H7 (cell line): ENCODE measurements at regions not wholly inside any gene's neighbourhood (a gene's known extent, or its start where the extent isn't known, plus 50 kb on each side); places are given as distances from the start of the nearest gene placed in this dataset.

Experiments used
- DNase-seq: peaks from one replicate; pipeline ENCODE4 v3.0.0; 2012
- H3K27me3 ChIP-seq: 2 replicates; pipeline ENCODE4 v1.6.0; 2011; ENCODE audit warnings: mild to moderate bottlenecking, low read length; ENCODE audit not compliant: control insufficient read depth, insufficient read depth
- H3K36me3 ChIP-seq: replicated peaks from 2 replicates; pipeline ENCODE4 v1.5.1; 2011; ENCODE audit warnings: low read length; ENCODE audit not compliant: control insufficient read depth, insufficient read depth
- H3K4me3 ChIP-seq: 2 replicates; pipeline ENCODE4 v1.5.1; 2011; ENCODE audit warnings: low read depth, mild to moderate bottlenecking, control low read depth, low read length, moderate library complexity; ENCODE audit not compliant: insufficient read depth

DNA sequence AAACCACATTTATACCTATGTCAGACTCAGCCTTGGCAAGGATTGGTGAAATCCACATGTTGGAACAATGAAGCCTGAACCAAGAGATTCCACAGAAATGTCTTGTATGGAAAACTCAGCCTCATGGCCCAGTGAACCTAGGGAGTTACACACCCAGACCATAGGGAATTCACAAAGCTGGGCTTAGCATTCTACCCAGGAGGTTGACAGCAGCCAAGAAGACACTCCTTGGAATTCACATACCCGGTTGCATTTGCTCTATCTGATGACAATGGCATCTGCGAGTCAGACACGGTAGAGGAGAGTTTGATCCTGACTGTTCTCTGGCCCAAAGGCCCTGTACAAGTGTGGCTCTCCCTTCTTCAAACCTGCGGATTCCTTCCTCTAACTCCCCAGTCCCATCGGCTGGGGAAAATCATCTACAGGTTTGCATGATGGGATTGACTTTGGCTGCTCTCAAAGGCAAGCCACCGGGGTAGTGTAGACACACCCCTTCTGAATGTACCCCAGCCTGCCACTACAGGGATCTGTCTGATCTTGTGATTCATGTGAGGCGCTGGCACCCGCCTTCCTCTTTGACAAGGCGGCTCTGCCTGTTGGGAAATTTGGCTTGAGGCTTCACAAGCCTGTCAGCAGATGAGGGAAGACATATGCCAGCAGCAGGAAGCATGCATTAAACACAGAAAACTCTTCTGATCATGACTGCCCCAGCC lies 297.3 kb upstream of the KAZN start:
- Histone ChIP-seq H3K4me3 (no peak overlapping the region), H3K27me3 (no peaks in the 10 kb centered on the region; the same call in 1 of the 2 replicates), H3K36me3 (no peaks in the 10 kb centered on the region)
- no peak for DNase-seq

DNA sequence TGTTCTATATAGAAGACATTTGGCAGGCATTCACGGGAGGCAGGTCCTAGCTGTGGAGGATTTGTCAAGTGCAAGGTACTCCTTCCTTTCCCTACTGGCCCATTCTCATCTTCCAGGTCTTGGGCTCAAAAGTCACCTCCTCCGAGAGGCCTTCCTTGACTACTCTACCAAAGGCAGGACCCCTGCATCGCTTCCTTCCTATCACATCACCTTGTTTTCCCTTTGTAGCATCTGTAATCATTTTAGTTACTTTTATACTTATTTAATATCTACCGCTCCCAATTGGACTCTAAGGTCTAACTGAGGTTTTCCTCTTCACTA lies 296.8 kb upstream of the KAZN start:
- Histone ChIP-seq H3K27me3 (no peaks in the 10 kb centered on the region; the same call in 1 of the 2 replicates), H3K36me3 (no peaks in the 10 kb centered on the region), H3K4me3 (no peak overlapping the region)
- no peak for DNase-seq

DNA sequence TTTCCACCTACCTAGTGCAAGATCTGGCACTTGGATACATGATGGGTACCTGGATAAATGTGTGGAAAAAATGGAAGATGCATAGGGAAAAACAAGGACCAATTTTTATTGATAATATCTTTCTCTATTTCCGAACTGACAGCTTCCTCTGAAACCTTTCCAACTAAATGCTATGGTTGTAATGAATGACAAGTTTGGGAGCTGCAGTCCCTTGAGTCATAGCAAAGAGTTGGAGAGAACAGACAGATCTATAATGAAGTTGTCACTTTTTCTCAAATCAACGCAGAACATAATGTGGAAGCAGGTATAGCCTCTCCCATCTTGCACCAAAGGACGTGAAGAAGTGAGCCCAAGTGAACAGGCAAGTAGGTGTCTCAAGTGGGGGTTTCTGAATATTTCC lies 296.5 kb upstream of the KAZN start:
- Histone ChIP-seq H3K4me3 (no peak overlapping the region), H3K27me3 (no peaks in the 10 kb centered on the region; the same call in 1 of the 2 replicates), H3K36me3 (no peaks in the 10 kb centered on the region)
- no peak for DNase-seq

DNA sequence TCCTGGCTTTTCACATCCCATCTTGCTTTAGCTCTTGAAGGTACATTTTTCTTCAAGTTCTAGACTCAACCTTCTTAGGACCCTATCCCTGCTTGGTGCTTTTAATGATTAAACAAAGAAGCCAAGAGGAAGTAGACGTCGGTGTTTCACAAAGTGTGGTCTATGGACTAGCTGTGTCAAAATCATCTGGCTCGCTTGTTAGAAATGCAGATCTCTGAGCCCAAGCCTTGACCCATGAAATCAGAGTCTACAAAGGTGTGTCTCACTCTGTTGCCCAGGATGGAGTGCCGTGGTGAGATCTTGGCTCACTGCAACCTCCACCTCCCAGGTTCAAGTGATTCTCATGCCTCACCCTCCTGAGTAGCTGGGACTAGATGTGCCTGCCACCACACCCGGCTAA lies 295.5 kb upstream of the KAZN start:
- Histone ChIP-seq H3K27me3 (no peaks in the 10 kb centered on the region; the same call in 1 of the 2 replicates), H3K4me3 (no peak overlapping the region), H3K36me3 (no peaks in the 10 kb centered on the region)
- DNase-seq, result no peak

DNA sequence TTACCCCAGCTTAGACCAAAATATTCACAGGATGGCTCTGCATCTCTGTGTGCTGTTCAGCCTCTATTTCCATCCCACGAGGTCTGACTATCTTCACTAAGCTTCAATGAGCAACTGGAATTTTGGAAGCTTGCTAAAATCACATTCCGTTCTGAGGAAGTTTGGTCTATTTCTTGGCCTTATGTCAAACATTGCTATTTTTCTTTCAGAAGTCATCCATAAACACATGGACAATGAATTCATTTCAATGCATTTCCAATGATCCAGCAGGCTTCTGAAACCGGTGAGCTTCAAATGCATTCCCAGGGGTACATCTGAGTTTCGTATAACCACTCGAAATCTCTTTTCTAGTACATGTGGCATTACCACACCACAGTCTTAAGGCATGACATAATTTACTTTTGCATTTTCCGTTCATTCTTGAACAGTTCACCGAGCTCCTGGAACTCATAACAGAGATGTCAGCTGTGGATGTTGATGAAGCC lies 294.1 kb upstream of the KAZN start:
- H3K27me3 ChIP-seq, result no peaks in the 10 kb centered on the region; the same call in 1 of the 2 replicates
- DNase-seq, result no peak
- no peak overlapping the region for H3K4me3 ChIP-seq
- H3K36me3 ChIP-seq, result no peaks in the 10 kb centered on the region

DNA sequence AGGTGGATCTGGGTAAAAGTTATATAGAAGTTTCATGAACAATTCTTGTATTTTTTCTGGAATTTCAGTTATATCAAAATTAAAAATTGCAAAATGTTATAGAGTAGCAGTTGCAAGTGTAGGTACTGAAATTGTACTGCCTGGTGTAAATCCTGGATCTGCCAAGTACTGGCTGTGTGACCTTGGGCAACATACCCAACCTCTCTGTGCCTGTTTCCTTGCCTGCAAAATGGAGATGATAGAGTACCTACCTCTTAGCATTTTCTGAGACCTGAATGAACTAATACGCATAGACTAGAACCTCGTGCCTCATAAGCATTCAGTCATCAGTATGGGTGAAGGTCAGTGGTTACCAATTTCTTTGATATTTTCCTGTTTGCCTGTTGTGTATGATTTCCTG lies 290.0 kb upstream of the KAZN start:
- DNase-seq, result no peak
- H3K36me3 ChIP-seq, result no peaks in the 10 kb centered on the region

DNA sequence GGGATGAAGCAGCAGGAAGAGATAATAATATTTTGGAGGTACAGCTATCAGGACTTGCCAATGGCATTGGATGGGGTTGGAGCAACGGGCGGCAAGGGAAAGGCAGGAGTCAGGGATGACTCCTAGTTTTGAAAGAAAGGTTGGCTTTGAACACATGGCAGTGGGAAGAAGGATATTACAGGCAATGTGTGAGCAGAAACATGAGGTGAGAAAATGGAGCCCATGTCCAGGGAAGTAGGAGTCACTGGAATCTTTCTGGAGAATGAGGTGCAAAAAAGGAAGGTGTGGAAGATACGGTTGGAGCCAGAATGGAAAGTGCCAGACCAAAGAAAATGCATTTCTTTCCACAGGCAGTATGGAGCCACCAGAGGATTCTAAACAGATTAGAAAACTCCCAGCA lies 288.5 kb upstream of the KAZN start:
- Histone ChIP-seq H3K4me3 (no peak overlapping the region), H3K36me3 (no peaks in the 10 kb centered on the region), H3K27me3 (no peaks in the 10 kb centered on the region)
- DNase-seq, result no peak

More for the DNA sequence above, 290.0 kb upstream of the KAZN start:
- H3K27me3 ChIP-seq, result no peaks in the 10 kb centered on the region; the same call in 1 of the 2 replicates
- H3K4me3 ChIP-seq, result no peak overlapping the region

DNA sequence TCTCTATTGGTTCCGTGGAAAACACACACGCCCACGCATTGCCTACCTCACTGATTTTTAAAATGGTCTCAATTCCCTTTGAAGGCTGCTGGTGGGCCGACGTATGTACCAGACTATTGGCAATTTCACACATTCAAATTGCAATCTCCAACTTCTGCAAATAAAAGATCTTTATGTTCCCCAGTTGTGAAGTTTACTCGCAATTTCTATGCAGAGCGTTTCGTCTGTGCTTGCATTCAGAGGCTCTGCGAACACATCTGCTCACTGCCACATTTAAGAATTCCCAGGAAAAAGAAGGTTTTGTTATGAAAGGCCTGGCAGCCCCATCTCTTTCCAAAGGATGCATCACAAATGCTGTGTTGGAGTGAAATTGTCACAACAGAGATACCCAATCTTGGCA lies 288.0 kb upstream of the KAZN start:
- H3K4me3 ChIP-seq, result no peak overlapping the region
- no peaks in the 10 kb centered on the region for H3K36me3 ChIP-seq
- no peak for DNase-seq
- no peaks in the 10 kb centered on the region for H3K27me3 ChIP-seq

DNA sequence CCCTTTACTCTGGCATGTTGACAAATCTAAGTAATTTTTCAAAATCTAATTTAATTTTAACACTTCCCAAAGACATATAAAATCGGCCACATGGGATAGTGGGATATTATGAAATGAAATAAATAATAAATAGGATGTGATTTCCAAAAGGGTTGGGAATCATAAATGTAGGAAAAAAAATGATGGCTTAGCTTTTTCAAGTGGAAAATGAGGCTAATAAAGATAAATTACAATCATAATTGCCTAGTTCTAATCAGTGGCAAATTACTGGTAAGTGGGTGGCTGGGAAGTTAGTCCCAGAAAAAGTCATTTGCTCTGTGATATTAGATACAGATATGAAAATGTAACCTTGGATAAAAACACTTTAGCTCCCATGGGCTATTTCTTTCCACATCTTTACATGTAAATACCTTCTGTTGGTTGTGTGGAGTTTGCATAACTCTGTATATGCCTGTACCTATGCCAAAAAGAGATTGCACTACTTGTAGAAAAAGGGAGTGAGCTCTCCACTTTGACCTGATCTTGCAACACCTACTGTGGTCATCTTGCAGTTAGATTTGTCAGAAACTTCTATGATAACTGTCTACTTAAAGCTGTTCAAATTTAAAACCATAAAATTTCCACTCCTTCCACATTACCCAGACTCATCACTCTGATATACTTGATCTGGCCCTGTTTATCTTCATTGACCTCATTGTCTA lies 284.6 kb upstream of the KAZN start:
- Histone ChIP-seq H3K27me3 (no peaks in the 10 kb centered on the region), H3K4me3 (no peak overlapping the region), H3K36me3 (no peaks in the 10 kb centered on the region)
- DNase-seq, result no peak

DNA sequence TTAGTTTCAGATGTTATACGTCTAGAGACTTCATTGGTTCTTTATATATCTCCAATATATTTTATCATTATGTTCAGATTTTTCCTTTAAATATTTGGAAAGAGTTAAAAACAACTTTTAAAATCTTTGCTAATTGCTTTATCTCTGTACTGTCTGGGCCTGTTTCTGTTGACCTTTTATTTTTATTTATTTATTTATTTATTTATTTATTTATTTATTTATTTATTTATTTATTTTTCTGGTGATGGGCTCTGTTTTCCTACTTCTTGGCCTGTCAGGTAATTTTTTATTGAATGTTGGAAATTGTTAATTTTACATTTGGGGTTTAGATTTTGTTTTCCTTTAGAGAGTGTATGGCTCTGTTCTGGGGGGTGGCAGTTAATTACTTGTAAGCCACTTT lies 279.7 kb upstream of the KAZN start:
- DNase-seq, result no peak
- Histone ChIP-seq H3K4me3 (no peak overlapping the region), H3K27me3 (no peaks in the 10 kb centered on the region), H3K36me3 (no peaks in the 10 kb centered on the region)

DNA sequence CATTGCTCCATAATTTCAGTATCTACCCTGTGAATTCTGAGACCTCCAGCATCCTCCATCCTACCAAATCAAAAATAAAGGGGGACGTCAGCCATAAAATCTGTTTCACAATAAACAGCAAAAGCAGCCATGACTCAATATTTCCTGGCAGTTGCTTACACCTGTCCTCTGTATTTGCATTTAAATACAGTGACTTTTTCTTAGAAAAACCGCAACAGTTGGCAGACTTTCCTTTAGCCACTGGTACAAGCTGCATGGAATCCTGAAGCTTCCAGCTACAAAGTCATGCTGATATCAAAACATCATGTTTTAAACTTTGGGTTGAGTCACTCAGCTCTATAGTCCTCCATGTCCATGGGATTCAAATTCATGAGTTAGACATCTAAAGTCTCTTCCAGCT lies 278.0 kb upstream of the KAZN start:
- DNase-seq, result no peak
- H3K27me3 ChIP-seq, result no peaks in the 10 kb centered on the region
- no peak overlapping the region for H3K4me3 ChIP-seq
- no peaks in the 10 kb centered on the region for H3K36me3 ChIP-seq

DNA sequence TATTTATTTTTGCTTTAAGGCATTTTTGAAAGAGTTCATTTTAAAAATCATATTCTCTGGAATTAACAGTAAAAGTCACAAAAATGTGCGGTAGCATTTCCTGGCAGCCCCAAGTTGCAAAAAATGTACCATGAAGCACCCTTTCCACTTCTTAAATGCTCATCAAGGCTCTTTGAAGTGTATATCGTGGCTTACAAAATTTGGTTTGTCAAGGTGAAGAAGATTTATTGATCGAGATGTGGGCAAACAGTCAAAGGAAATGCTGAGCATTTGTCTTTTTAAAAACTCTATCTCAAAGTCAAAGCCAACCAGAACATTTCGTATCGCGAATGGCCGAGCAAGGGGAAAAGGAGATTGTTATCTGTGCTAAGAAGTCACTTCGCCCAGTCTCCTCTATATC lies 277.5 kb upstream of the KAZN start:
- Histone ChIP-seq H3K36me3 (no peaks in the 10 kb centered on the region), H3K27me3 (no peaks in the 10 kb centered on the region), H3K4me3 (no peak overlapping the region)
- DNase-seq, result no peak

DNA sequence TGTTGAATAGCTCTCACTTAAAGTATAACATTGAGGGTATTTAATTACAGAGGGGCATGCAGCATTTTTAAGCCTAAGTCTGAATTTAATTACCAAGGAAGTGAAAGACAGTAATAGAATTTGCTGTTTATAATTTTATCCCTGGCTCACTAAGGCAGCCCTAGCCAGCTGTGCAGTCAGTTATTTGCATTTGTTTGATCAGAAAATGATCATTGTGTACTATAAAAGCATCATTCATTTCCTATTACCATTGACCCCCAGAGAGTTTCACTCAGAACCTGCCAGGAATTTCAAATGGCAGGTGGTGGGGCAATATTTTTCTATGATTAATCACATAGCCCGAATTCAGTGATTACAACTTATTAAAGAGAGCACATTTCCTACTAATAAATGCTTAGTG lies 277.1 kb upstream of the KAZN start:
- no peaks in the 10 kb centered on the region for H3K27me3 ChIP-seq
- no peak for DNase-seq
- no peaks in the 10 kb centered on the region for H3K36me3 ChIP-seq
- no peak overlapping the region for H3K4me3 ChIP-seq

DNA sequence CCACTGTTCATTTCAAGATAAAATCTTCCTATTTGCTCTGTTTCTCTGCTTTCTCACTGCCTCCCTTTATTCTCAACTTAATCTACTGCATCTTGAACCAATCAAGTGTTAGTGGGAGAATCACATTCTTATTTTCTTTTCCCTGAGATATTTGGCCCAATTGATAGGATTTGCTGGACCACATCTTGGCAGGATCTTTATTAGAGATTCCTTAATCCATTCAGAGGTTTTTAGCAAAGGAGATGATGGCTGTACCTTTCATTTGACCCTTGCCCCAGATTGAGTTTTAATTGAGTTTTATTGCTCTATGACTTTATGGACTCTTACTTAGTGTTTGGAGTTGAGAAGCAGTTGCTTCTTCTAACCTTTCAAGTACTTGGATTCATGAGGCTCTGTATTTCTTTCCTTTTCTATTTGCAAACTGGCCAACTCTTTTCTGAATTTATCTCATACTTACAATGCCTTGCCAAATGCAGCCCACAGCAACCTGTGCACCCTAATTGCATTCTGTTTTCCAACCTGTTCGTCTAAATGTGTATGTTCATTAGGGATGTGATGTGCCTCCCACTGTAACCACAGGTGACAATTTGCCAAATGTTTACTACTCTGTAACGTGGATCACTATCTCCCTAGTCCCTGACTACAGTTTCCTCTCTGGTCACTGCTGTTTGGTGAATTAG lies 274.8 kb upstream of the KAZN start:
- no peak for DNase-seq
- H3K36me3 ChIP-seq, result no peaks in the 10 kb centered on the region
- H3K27me3 ChIP-seq, result no peaks in the 10 kb centered on the region
- H3K4me3 ChIP-seq, result no peak overlapping the region

DNA sequence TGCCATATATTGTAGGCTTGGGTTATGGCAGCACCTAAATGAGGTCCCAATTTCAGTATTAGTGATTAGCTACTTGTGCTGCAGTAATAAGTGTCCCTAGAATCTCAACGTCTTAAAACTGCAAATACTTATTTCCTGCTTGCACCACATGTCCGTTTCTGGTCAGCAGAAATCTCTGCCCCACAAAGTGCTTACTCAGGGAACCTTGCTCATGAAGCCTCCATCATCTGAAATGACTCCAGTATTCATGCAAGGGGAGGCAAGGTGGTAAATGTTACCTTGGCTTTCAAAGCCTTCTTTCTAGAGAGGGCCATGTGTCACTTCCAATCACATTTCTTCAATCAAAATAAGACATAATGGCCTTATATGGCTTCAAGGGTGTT lies 274.2 kb upstream of the KAZN start:
- DNase-seq, result no peak
- Histone ChIP-seq H3K27me3 (no peaks in the 10 kb centered on the region), H3K4me3 (no peak overlapping the region), H3K36me3 (no peaks in the 10 kb centered on the region)
